GM10248 (cell line): ENCODE measurements at regions not wholly inside any gene's neighbourhood (a gene's known extent, or its start where the extent isn't known, plus 50 kb on each side); places are given as distances from the start of the nearest gene placed in this dataset.

Experiments
- CTCF ChIA-PET: fragments of 300-600 bp; sonication (Branson Sonifier 250); formaldehyde crosslinking; extraction: SDS; loops from one replicate; lab custom pipeline; 2021; ENCODE audit warnings: antibody characterized with exemption; lab: Yijun Ruan, JAX
- POLR2A ChIA-PET: fragments of 350-650 bp; sonication (Branson Sonifier 250); formaldehyde crosslinking; extraction: SDS; loops from one replicate; lab custom pipeline; 2020; ENCODE audit warnings: antibody characterized with exemption; lab: Yijun Ruan, JAX
- DNase-seq: peaks from one replicate; pipeline ENCODE4 v3.0.0; 2012; ENCODE audit errors: extremely low spot score
- CTCF ChIP-seq: IDR thresholded peaks from 2 replicates; pipeline ENCODE4 v1.5.1; 2012; ENCODE audit warnings: mild to moderate bottlenecking, low read depth; ENCODE audit errors: extremely low read depth, missing control alignments, control extremely low read depth

- CTCF ChIA-PET = interaction anchor here (1.0 kb wide), 1 partner anchor 8 kb away, joined by 3 read pairs; no protein-coding TSS in a partner anchor
- POLR2A ChIA-PET = no interaction called here
- no peak for DNase-seq
- no peak for TF ChIP-seq CTCF
Observed at GRCh38 chr4:10296730-10297129, 160.5 kb downstream of the ZNF518B start.

- no peak for DNase-seq
- ChIA-PET CTCF (no interaction called here), POLR2A (no interaction called here)
- TF ChIP-seq CTCF = no peak
Observed at GRCh38 chr4:10295301-10295700, 161.9 kb downstream of the ZNF518B start.

GRCh38 chr4:10289538-10289906, 167.7 kb downstream of the ZNF518B start:
- DNase-seq = no peak
- ChIA-PET POLR2A (no interaction called here), CTCF (no interaction called here)
- TF ChIP-seq CTCF = no peak

- CTCF ChIA-PET = interaction anchor here (1.0 to 1.3 kb wide), 2 partner anchors 8 to 10 kb away, joined by 3 read pairs; no protein-coding TSS in a partner anchor
- no peak for TF ChIP-seq CTCF
- POLR2A ChIA-PET = no interaction called here
- no peak for DNase-seq
Observed at GRCh38 chr4:10288830-10289537, 168.2 kb downstream of the ZNF518B start.

GRCh38 chr4:10285028-10285427, 168.4 kb upstream of the WDR1 start:
- POLR2A ChIA-PET = no interaction called here
- no peak for TF ChIP-seq CTCF
- CTCF ChIA-PET = no interaction called here
- no peak for DNase-seq

GRCh38 chr4:10283761-10284160, 167.2 kb upstream of the WDR1 start:
- TF ChIP-seq CTCF = no peak
- ChIA-PET POLR2A (no interaction called here), CTCF (no interaction called here)
- no peak for DNase-seq
